K562 (cell line): ENCODE measurements at regions not wholly inside any gene's neighbourhood (a gene's known extent, or its start where the extent isn't known, plus 50 kb on each side); places are given as distances from the start of the nearest gene placed in this dataset.

ENCODE experiments used
- ATAC-seq: fragments of 200-7000 bp; cut with Tn5 transposase; 3 replicates; pipeline ENCODE4 v1.9.1; 2020; ENCODE audit warnings: moderate library complexity
- BruUV-seq: library from RNA; stranded (reverse); fragments of 400-500 nt; replicated peaks from 2 replicates; lab custom pipeline; 2021; lab: Mats Ljungman, UMichigan
- CTCF ChIA-PET: fragments of 300-600 bp; formaldehyde crosslinking; extraction: SDS; loops from one replicate; lab custom pipeline; 2021; ENCODE audit warnings: low intra/inter-chr PET ratio; lab: Yijun Ruan, JAX
- POLR2A ChIA-PET: fragments of 300-600, 350-650 bp; sonication (Branson Sonifier 250); formaldehyde crosslinking; extraction: SDS; loops from one replicate; lab custom pipeline; 2021; ENCODE audit warnings: antibody characterized with exemption, inconsistent platforms; lab: Yijun Ruan, JAX
- DNase-seq, 4 experiments: peaks; one replicate each; pipeline versions ENCODE4 v3.0.0 to v3.0.0-alpha.2; 2011 to 2018; ENCODE audit warnings: low spot score in 3 of 4, mixed read lengths in 3 of 4; ENCODE audit errors: extremely low read depth in 1 of 4
- FAIRE-seq: peaks from 2 replicates; lab custom pipeline; 2011; peaks lifted over from hg19 to GRCh38; lab: Jason Lieb, UNC
- H2AFZ ChIP-seq: 2 replicates; pipeline ENCODE4 v1.6.0; 2011; ENCODE audit warnings: low read depth, low read length, control low read depth, inconsistent platforms
- H3K27ac ChIP-seq: fragments of 200-600 bp; 3 replicates; pipeline ENCODE4 v1.8.0; 2011; ENCODE audit warnings: low read depth, mild to moderate bottlenecking, control low read depth, inconsistent platforms, low read length, moderate library complexity, mixed read lengths; ENCODE audit errors: extremely low read depth
- H3K27me3 ChIP-seq, 2 experiments: fragments of 300-600 bp in 1 of 2; 2 replicates in 1 of 2; 3 replicates in 1 of 2; pipeline versions ENCODE4 v1.6.0 to v1.8.0; 2011; ENCODE audit warnings: inconsistent platforms in 2 of 2, low read length in 2 of 2, mild to moderate bottlenecking in 1 of 2, mixed read lengths in 1 of 2, moderate library complexity in 1 of 2; ENCODE audit not compliant: control insufficient read depth in 2 of 2, insufficient read depth in 2 of 2
- H3K36me3 ChIP-seq: fragments of 300-600 bp; 3 replicates; pipeline ENCODE4 v1.8.0; 2011; ENCODE audit warnings: mild to moderate bottlenecking, low read length, inconsistent platforms; ENCODE audit not compliant: control insufficient read depth, insufficient read depth
- H3K4me1 ChIP-seq, 2 experiments: fragments of 200-600 bp in 1 of 2; replicated peaks in 1 of 2; 2 replicates in 1 of 2; 3 replicates in 1 of 2; pipeline versions ENCODE4 v1.5.1 to v1.8.0; 2011; ENCODE audit warnings: inconsistent platforms in 2 of 2, low read length in 2 of 2, mild to moderate bottlenecking in 1 of 2, mixed read lengths in 1 of 2, moderate library complexity in 1 of 2; ENCODE audit not compliant: control insufficient read depth in 2 of 2, insufficient read depth in 2 of 2
- H3K4me2 ChIP-seq: 2 replicates; pipeline ENCODE4 v1.6.1; 2011; ENCODE audit warnings: low read length, control low read depth, inconsistent platforms, mixed read lengths; ENCODE audit not compliant: insufficient read depth
- H3K4me3 ChIP-seq: fragments of 200-600 bp; sonication (generic), shearing (Covaris generic); 2 replicates; pipeline ENCODE4 v1.5.1; 2016; ENCODE audit warnings: control low read depth, inconsistent platforms
- H3K79me2 ChIP-seq: fragments of 200-600 bp; 3 replicates; pipeline ENCODE4 v1.8.0; 2011; ENCODE audit warnings: low read length, inconsistent platforms; ENCODE audit not compliant: control insufficient read depth, insufficient read depth
- H3K9ac ChIP-seq, 2 experiments: 2 replicates each; pipeline versions ENCODE4 v1.6.0 to v1.6.1; 2011; ENCODE audit warnings: low read depth in 2 of 2, low read length in 2 of 2, control low read depth in 1 of 2, inconsistent platforms in 1 of 2, mild to moderate bottlenecking in 1 of 2, mixed read lengths in 1 of 2; ENCODE audit not compliant: insufficient read depth in 1 of 2
- H3K9me1 ChIP-seq: one replicate; pipeline ENCODE4 v1.6.0; 2011; ENCODE audit warnings: inconsistent platforms, mild to moderate bottlenecking, low read length, moderate library complexity; ENCODE audit not compliant: control insufficient read depth, insufficient read depth
- H3K9me3 ChIP-seq: replicated peaks from 2 replicates; pipeline ENCODE4 v1.5.1; 2011; ENCODE audit warnings: low read depth, low read length, inconsistent platforms; ENCODE audit not compliant: control insufficient read depth, insufficient read depth
- H4K20me1 ChIP-seq: replicated peaks from 2 replicates; pipeline ENCODE4 v1.6.1; 2011; ENCODE audit warnings: low read length, inconsistent platforms, mixed read lengths; ENCODE audit not compliant: control insufficient read depth, insufficient read depth
- ASH1L ChIP-seq: fragments of 450-650 bp; IDR thresholded peaks from 2 replicates; pipeline ENCODE4 v1.6.1; 2018; ENCODE audit warnings: borderline replicate concordance, mild to moderate bottlenecking, low read depth; ENCODE audit not compliant: partially characterized antibody
- FOXK2 ChIP-seq, 2 experiments: fragments of 450-650 bp; IDR thresholded peaks in 1 of 2; conservative IDR thresholded peaks in 1 of 2; 2 replicates each; pipeline ENCODE4 v1.6.1; 2016; ENCODE audit warnings: low read depth in 2 of 2, mild to moderate bottlenecking in 1 of 2
- ILF3 ChIP-seq: fragments of 450-650 bp; IDR thresholded peaks from 2 replicates; pipeline ENCODE4 v1.6.1; 2018; ENCODE audit warnings: antibody characterized with exemption, mild to moderate bottlenecking, moderate library complexity, borderline replicate concordance
- MBD1 ChIP-seq: fragments of 250-450 bp; sonication (Bioruptor Pico); IDR thresholded peaks from 2 replicates; pipeline ENCODE4 v1.8.0; 2022; ENCODE audit warnings: inconsistent platforms
- MEF2A ChIP-seq: IDR thresholded peaks from 2 replicates; pipeline ENCODE4 v1.6.1; 2011; ENCODE audit warnings: low read depth, mild to moderate bottlenecking, low read length, moderate library complexity; ENCODE audit not compliant: control insufficient read depth
- POU5F1 ChIP-seq: fragments of 150-350 bp; IDR thresholded peaks from 2 replicates; pipeline ENCODE4 v1.6.1; 2014; ENCODE audit warnings: borderline replicate concordance, low read length, low read depth, mild to moderate bottlenecking; ENCODE audit not compliant: partially characterized antibody
- REST ChIP-seq, 2 experiments: fragments of 450-650 bp; formaldehyde crosslinking in 1 of 2; IDR thresholded peaks; 2 replicates each; pipeline versions ENCODE4 v1.4.0 to v1.6.1; 2014 to 2020; ENCODE audit warnings: mild to moderate bottlenecking in 2 of 2, borderline replicate concordance in 1 of 2, low read depth in 1 of 2
- SMARCB1 ChIP-seq: IDR thresholded peaks from 2 replicates; pipeline ENCODE4 v1.6.1; 2011; ENCODE audit warnings: improper control_type of control experiment, low read depth; ENCODE audit not compliant: insufficient read length
- YY1 ChIP-seq, 3 experiments: IDR thresholded peaks; 2 replicates each; pipeline ENCODE4 v1.6.1; 2011; ENCODE audit warnings: low read length in 2 of 3, mild to moderate bottlenecking in 2 of 3, moderate library complexity in 2 of 3, borderline replicate concordance in 1 of 3, control low read depth in 1 of 3, low read depth in 1 of 3; ENCODE audit not compliant: insufficient read depth in 3 of 3, insufficient replicate concordance in 2 of 3, control insufficient read depth in 1 of 3, insufficient read length in 1 of 3; ENCODE audit errors: extremely low read depth in 1 of 3
- WGBS: fragments of 100-300 bp; shearing (Covaris generic); methylation state at CpG from one replicate; pipeline ENCODE4 v1.1.6; 2016; ENCODE audit warnings: low coverage, mixed read lengths; ENCODE audit not compliant: insufficient coverage; ENCODE audit errors: missing lambda C conversion rate; 5-methylcytosine and 5-hydroxymethylcytosine counted together
- in situ Hi-C: fragments of 300-500 bp; cut with MboI; formaldehyde crosslinking; loops from 4 replicates; pipeline ENCODE4 v1.15.0; 2018; ENCODE audit warnings: inconsistent platforms, mixed read lengths
- intact Hi-C: fragments of 100-400 bp; cut with micrococcal nuclease; formaldehyde crosslinking; loops from 2 replicates; pipeline ENCODE4 v1.14.2; 2022

GRCh38 chr10:130250127-130250526, 113.9 kb downstream of the GLRX3 start (continued):
- TF ChIP-seq POU5F1, result no peak

GRCh38 chr10:130251766-130252165, 115.6 kb downstream of the GLRX3 start:
- Histone ChIP-seq H3K4me1 (no peaks in the 10 kb centered on the region), H3K27me3 (peaks cover 0 to 7% of the 10 kb centered on the region in 2 experiments; a peak in 1 of 5 replicates), H3K4me2 (no peak overlapping the region), H3K9me3 (no peaks in the 10 kb centered on the region), H3K79me2 (no peaks in the 10 kb centered on the region), H3K36me3 (no peaks in the 10 kb centered on the region), H2AFZ (no peak overlapping the region), H3K4me3 (no peak overlapping the region), H3K9me1 (no peaks in the 10 kb centered on the region), H3K27ac (no peak overlapping the region), H3K9ac (no peak overlapping the region), H4K20me1 (no peaks in the 10 kb centered on the region)
- FAIRE-seq, result no peak
- no peak for ATAC-seq
- ChIA-PET CTCF (no interaction called here), POLR2A (no interaction called here)
- BruUV-seq, result no TSS peak
- DNase-seq, result no peak
- intact Hi-C loops (no loop called here), in situ Hi-C loops (no loop called here)
- WGBS, result 0% methylated on average over 4 of the region's 4 CpGs
- TF ChIP-seq MEF2A (no peak), FOXK2 (conservative IDR thresholded peaks at IDR 0.05 in 1 of 2, IDR thresholded peaks at IDR 0.05 in 1 of 2; ENCODE audit: low read depth in 2 of 2) (no peak), SMARCB1 (no peak), MBD1 (CRISPR knock-in tag) (no peak), ILF3 (no peak), YY1 (IDR thresholded peaks at IDR 0.05; ENCODE audit: borderline replicate concordance in 1 of 3, control insufficient read depth in 1 of 3, extremely low read depth in 1 of 3, insufficient read depth in 3 of 3, insufficient read length in 1 of 3, insufficient replicate concordance in 2 of 3, low read depth in 1 of 3, low read length in 2 of 3) (no peak), REST (IDR thresholded peaks at IDR 0.05; ENCODE audit: borderline replicate concordance) (no peak), REST (CRISPR knock-in tag; IDR thresholded peaks at IDR 0.05; ENCODE audit: low read depth) (no peak), ASH1L (no peak)
